Neural crest cell (in vitro differentiated cells): ENCODE measurements at regions not wholly inside any gene's neighbourhood (a gene's known extent, or its start where the extent isn't known, plus 50 kb on each side); places are given as distances from the start of the nearest gene placed in this dataset.

Source experiments
- DNase-seq: peaks from one replicate; pipeline ENCODE4 v3.0.0; 2021; ENCODE audit warnings: low read depth, mixed read lengths, low spot score
- H3K27ac Mint-ChIP-seq: one replicate; pipeline ENCODE4 v1.8.0; 2021; ENCODE audit warnings: mild to moderate bottlenecking, mixed read lengths; ENCODE audit not compliant: unreplicated experiment
- H3K27me3 Mint-ChIP-seq: 2 replicates; pipeline ENCODE4 v1.8.0; 2021; ENCODE audit warnings: low read depth, mild to moderate bottlenecking, mixed read lengths
- H3K36me3 Mint-ChIP-seq: 2 replicates; pipeline ENCODE4 v1.8.0; 2021; ENCODE audit warnings: low read depth, mild to moderate bottlenecking, mixed read lengths
- H3K4me1 Mint-ChIP-seq: 2 replicates; pipeline ENCODE4 v1.8.0; 2021; ENCODE audit warnings: mixed read lengths
- H3K4me3 Mint-ChIP-seq: one replicate; pipeline ENCODE4 v1.8.0; 2021; ENCODE audit warnings: mild to moderate bottlenecking, mixed read lengths
- H3K9me3 Mint-ChIP-seq: 2 replicates; pipeline ENCODE4 v1.8.0; 2021; ENCODE audit warnings: mixed read lengths
- TF ChIP-seq, protein P1 (sequence below): fragments of 200-600 bp; sonication (generic); conservative IDR thresholded peaks from 2 replicates; pipeline ENCODE4 v1.5.0; 2021; ENCODE audit warnings: antibody characterized with exemption, mild to moderate bottlenecking

DNA sequence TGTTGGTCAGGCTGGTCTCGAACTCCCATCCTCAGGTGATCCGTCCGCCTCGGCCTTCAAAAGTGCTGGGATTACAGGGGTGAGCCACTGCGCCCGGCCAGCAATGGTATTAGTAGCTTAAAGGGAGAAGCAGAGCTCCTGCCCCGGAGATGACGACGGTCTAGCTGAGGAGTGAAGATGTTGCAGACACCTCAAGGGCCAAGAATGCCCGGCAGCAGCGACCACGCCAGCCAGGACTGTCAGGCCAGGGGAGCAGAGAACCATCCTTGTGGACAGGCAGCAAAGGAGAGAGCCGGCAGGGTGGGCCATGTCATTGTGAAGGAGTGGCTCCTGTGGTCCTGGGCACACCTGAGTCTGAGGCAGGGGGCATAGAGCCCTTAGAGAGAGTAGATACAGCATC is 210.1 kb upstream of the BCOR start:
- no peaks in the 10 kb centered on the region for H3K9me3 Mint-ChIP-seq
- DNase-seq: no peak
- no peaks in the 10 kb centered on the region for H3K27me3 Mint-ChIP-seq
- H3K4me3 Mint-ChIP-seq: no peak overlapping the region
- H3K36me3 Mint-ChIP-seq: no peaks in the 10 kb centered on the region
- H3K27ac Mint-ChIP-seq: no peak overlapping the region
- peaks cover 3% of the 10 kb centered on the region for H3K4me1 Mint-ChIP-seq
- TF ChIP-seq, protein P1, sequence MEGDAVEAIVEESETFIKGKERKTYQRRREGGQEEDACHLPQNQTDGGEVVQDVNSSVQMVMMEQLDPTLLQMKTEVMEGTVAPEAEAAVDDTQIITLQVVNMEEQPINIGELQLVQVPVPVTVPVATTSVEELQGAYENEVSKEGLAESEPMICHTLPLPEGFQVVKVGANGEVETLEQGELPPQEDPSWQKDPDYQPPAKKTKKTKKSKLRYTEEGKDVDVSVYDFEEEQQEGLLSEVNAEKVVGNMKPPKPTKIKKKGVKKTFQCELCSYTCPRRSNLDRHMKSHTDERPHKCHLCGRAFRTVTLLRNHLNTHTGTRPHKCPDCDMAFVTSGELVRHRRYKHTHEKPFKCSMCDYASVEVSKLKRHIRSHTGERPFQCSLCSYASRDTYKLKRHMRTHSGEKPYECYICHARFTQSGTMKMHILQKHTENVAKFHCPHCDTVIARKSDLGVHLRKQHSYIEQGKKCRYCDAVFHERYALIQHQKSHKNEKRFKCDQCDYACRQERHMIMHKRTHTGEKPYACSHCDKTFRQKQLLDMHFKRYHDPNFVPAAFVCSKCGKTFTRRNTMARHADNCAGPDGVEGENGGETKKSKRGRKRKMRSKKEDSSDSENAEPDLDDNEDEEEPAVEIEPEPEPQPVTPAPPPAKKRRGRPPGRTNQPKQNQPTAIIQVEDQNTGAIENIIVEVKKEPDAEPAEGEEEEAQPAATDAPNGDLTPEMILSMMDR: no peak

DNA sequence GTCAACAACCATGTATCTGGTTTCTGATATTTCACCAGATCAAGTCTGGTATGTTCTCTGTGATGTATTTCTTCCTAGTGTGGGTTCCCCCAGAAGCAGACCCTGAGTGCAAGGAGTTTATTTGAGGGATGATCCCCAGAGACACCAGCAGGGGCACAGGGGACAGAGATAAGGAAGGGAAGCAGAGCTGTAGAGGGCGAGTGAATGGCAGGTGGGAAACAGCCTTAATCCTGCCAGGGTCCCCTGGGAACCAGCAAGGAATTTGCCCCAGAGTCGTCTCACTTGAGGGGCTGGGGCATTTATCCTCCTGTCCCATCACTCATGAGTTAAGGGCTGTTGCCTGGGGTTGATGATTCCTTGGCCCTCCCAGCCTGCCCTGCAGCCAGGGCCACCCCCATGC is 206.4 kb upstream of the BCOR start:
- Mint-ChIP-seq H3K27ac (no peak overlapping the region), H3K36me3 (no peaks in the 10 kb centered on the region), H3K4me1 (peaks cover 19% of the 10 kb centered on the region), H3K27me3 (no peaks in the 10 kb centered on the region), H3K9me3 (no peaks in the 10 kb centered on the region), H3K4me3 (no peak overlapping the region)
- TF ChIP-seq, protein P1: no peak
- DNase-seq: no peak

DNA sequence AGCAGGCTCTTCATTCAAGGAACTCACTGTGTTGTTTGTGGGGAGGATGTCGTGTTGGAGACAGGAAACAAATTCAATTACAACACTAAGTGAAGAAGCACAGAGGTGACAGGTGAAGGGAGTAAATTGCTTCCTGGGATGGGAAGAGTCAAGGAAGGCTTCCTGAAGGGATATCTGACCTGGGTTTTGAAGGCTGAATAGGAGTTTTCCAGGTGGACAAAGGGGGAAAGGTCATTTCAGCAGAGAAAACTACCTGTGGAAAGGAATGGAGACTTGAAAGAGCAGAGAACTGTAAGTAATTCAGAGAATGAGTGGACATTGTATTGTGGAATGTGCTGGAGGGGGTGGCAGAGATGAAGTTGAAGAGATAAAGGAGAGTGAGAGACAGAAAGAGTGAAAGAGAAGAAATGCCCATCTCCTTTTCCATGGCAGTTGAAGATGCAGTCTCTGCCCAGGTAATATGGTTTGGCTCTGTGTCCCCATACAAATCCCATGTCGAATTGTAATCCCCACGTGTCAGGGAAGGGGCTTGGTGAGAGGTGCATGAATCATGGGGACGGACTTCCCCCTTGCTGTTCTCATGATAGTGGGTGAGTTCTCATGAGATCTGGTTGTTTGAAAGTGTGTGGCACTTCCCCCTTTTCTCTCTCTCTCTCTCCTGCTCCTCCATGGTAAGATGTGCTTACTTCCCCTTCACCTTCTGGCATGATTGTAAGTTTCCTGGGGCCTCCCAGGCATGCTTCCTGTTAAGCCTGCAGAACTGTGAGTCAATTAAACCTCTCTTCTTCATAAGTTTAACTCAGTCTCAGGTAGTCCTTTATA is 205.7 kb upstream of the BCOR start:
- TF ChIP-seq, protein P1: no peak
- DNase-seq: no peak
- Mint-ChIP-seq H3K4me1 (peaks cover 23% of the 10 kb centered on the region), H3K36me3 (no peaks in the 10 kb centered on the region), H3K27me3 (no peaks in the 10 kb centered on the region), H3K27ac (no peak overlapping the region), H3K9me3 (no peaks in the 10 kb centered on the region), H3K4me3 (no peak overlapping the region)

DNA sequence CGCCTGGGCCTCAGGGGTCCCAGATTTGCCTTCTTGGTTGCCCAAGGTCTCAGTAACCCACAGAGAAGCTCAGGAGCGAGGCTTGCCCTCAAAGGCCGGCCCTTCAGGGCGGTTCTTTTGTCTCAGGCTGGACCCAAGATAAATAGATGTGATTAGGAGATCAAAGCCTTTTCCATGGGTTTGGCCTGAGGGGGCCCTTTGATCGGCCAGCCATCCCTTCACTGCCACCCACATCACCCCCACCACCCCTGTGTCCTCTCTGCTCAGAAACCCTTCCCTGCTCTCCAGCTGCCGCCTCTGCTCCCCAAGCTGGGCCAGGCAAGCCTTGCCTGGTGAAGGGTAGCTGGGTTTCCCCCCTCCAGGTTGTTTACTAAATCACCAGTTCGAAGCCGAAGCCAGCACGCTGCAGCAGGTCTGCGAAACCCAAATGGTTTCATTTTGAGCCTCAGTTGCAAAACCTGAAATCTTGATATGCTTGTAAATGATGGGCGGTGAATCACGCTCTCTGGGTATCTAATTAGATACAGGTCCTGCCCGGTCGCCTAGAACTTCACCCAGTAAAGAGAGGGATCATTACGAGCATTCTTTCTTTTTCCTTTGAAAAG is 202.6 kb upstream of the BCOR start:
- no peaks in the 10 kb centered on the region for H3K36me3 Mint-ChIP-seq
- no peaks in the 10 kb centered on the region for H3K9me3 Mint-ChIP-seq
- H3K27me3 Mint-ChIP-seq: no peaks in the 10 kb centered on the region
- no peak overlapping the region for H3K4me3 Mint-ChIP-seq
- TF ChIP-seq, protein P1: no peak
- peaks cover 29% of the 10 kb centered on the region for H3K4me1 Mint-ChIP-seq
- no peak overlapping the region for H3K27ac Mint-ChIP-seq
- no peak for DNase-seq

DNA sequence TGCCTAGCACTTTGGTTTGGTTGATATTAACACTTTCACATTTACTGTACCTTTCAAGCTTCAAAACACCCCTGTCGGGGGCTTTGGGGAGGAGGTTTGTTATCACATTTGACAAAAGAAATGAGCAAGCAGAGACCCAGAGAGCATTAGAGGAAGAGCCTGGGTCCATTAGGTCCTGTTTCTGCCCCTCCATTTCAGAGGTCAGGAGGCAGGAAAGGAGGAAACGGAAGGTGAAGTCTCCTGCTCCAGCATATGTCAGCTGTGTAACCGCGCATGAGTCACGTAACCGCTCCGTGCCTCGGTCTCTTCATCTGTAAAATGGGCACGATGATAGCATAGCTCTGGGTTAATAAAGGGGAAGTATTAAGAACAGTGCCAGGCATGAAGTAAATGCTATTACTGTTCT is 201.9 kb upstream of the BCOR start:
- TF ChIP-seq, protein P1: no peak
- Mint-ChIP-seq H3K4me3 (no peak overlapping the region), H3K4me1 (peaks cover 29% of the 10 kb centered on the region), H3K9me3 (no peaks in the 10 kb centered on the region), H3K27me3 (no peaks in the 10 kb centered on the region), H3K27ac (peak overlapping the region; percentile 43), H3K36me3 (no peaks in the 10 kb centered on the region)
- no peak for DNase-seq
